ENCODE measurements at regions not wholly inside any gene's neighbourhood (a gene's known extent, or its start where the extent isn't known, plus 50 kb on each side); places are given as distances from the start of the nearest gene placed in this dataset.

GRCh38 chr7:45255187-45255586 lies 97.6 kb downstream of the RAMP3 start:
- no peak overlapping the region for H3K4me3 ChIP-seq (ENCODE audit: severe bottlenecking)
- H3K4me1 ChIP-seq (ENCODE audit: insufficient read depth, poor library complexity, severe bottlenecking) = no peaks in the 10 kb centered on the region
- DNase-seq (ENCODE audit: low spot score) (no peak), ATAC-seq (ENCODE audit: low read depth) (no peak)
- H3K27ac ChIP-seq (ENCODE audit: poor library complexity, severe bottlenecking) = no peak overlapping the region
- TF ChIP-seq CTCF (IDR thresholded peaks at IDR 0.05; ENCODE audit: poor library complexity, severe bottlenecking) = no peak
- H3K9me3 ChIP-seq (ENCODE audit: severe bottlenecking) = no peaks in the 10 kb centered on the region
- no peaks in the 10 kb centered on the region for H3K36me3 ChIP-seq (ENCODE audit: low read depth)
- peaks cover 13% of the 10 kb centered on the region for H3K27me3 ChIP-seq (ENCODE audit: insufficient read depth, poor library complexity, severe bottlenecking)

DNA sequence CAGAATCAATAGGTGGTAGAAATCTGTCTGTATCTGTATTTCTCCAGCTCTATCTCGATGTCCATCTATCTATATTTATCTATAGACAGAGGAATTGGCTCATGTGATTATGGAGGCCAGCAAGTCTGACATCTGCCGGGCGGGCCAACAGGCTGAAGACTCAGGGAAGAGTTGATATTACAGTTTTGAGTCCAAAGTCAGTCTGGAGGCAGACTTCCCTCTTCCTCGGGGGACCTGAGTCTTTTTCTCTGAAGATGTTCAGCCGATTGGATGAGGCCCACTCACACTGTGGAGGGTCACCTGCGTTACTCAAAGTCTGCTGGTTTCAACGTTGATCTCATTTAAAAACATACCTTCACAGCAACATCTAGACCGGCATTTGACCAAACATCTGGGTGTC lies 98.7 kb downstream of the RAMP3 start:
- no peaks in the 10 kb centered on the region for H3K4me1 ChIP-seq (ENCODE audit: insufficient read depth, poor library complexity, severe bottlenecking)
- H3K4me3 ChIP-seq (ENCODE audit: severe bottlenecking) = no peak overlapping the region
- no peaks in the 10 kb centered on the region for H3K9me3 ChIP-seq (ENCODE audit: severe bottlenecking)
- ATAC-seq (ENCODE audit: low read depth) (no peak), DNase-seq (ENCODE audit: low spot score) (no peak)
- no peak for TF ChIP-seq CTCF (IDR thresholded peaks at IDR 0.05; ENCODE audit: poor library complexity, severe bottlenecking)
- no peak overlapping the region for H3K27ac ChIP-seq (ENCODE audit: poor library complexity, severe bottlenecking)
- H3K27me3 ChIP-seq (ENCODE audit: insufficient read depth, poor library complexity, severe bottlenecking) = peaks cover 7% of the 10 kb centered on the region
- H3K36me3 ChIP-seq (ENCODE audit: low read depth) = no peaks in the 10 kb centered on the region

DNA sequence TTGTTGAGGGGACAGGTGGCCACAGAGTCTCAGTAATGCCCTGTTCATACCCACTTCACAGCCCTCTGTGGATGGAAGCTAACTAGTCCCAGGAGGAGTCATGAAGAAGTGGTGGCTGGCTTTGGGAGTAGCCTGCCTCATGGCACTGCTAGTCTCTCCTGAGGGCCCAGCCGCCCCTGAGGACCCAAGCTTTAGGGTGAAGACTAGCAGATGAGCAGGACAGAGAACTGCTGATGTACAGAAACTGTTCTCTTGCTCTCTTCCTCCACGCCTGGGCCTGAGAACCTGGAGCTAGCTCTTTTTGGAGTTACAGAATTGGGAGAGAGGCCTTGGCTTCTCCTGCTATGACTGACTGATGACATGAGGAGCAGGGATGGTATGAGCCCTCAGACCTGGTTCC lies 99.2 kb downstream of the RAMP3 start:
- Histone ChIP-seq H3K36me3 (ENCODE audit: low read depth) (no peaks in the 10 kb centered on the region), H3K27ac (ENCODE audit: poor library complexity, severe bottlenecking) (no peak overlapping the region), H3K27me3 (ENCODE audit: insufficient read depth, poor library complexity, severe bottlenecking) (peaks cover 7% of the 10 kb centered on the region), H3K4me3 (ENCODE audit: severe bottlenecking) (no peak overlapping the region), H3K4me1 (ENCODE audit: insufficient read depth, poor library complexity, severe bottlenecking) (no peaks in the 10 kb centered on the region), H3K9me3 (ENCODE audit: severe bottlenecking) (no peaks in the 10 kb centered on the region)
- no peak for TF ChIP-seq CTCF (IDR thresholded peaks at IDR 0.05; ENCODE audit: poor library complexity, severe bottlenecking)
- ATAC-seq (ENCODE audit: low read depth) (no peak), DNase-seq (ENCODE audit: low spot score) (no peak)

DNA sequence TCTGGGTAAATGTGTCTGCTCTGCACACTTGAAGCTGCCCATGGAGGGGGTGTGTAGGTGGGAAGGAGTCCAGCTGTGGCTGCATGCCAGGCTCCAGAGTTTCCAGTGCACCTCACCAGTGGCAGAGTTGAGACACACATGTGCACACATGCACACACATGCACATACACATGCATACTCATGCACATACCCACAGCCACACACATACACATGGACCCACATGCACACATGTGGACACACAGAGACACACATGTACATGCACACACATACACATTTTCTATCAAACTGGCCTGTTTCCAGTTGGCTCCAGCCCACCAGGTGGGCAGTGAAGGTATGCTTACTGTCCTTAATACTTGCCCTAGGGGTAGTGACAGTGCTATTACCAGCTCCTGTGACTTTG lies 99.7 kb downstream of the RAMP3 start:
- Histone ChIP-seq H3K36me3 (ENCODE audit: low read depth) (no peaks in the 10 kb centered on the region), H3K27me3 (ENCODE audit: insufficient read depth, poor library complexity, severe bottlenecking) (peaks cover 7% of the 10 kb centered on the region), H3K4me3 (ENCODE audit: severe bottlenecking) (no peak overlapping the region), H3K27ac (ENCODE audit: poor library complexity, severe bottlenecking) (no peak overlapping the region), H3K4me1 (ENCODE audit: insufficient read depth, poor library complexity, severe bottlenecking) (no peaks in the 10 kb centered on the region), H3K9me3 (ENCODE audit: severe bottlenecking) (no peaks in the 10 kb centered on the region)
- no peak for ATAC-seq (ENCODE audit: low read depth)
- no peak for TF ChIP-seq CTCF (IDR thresholded peaks at IDR 0.05; ENCODE audit: poor library complexity, severe bottlenecking)
- no peak for DNase-seq (ENCODE audit: low spot score)

- H3K36me3 ChIP-seq (ENCODE audit: low read depth) = no peaks in the 10 kb centered on the region
- TF ChIP-seq CTCF (IDR thresholded peaks at IDR 0.05; ENCODE audit: poor library complexity, severe bottlenecking) = no peak
- no peak overlapping the region for H3K4me3 ChIP-seq (ENCODE audit: severe bottlenecking)
Observed at GRCh38 chr7:45258533-45259226, 101.1 kb downstream of the RAMP3 start.

More at GRCh38 chr7:45258533-45259226, 101.1 kb downstream of the RAMP3 start:
- no peak overlapping the region for H3K27ac ChIP-seq (ENCODE audit: poor library complexity, severe bottlenecking)
- H3K4me1 ChIP-seq (ENCODE audit: insufficient read depth, poor library complexity, severe bottlenecking) = no peaks in the 10 kb centered on the region
- no peak for DNase-seq (ENCODE audit: low spot score)
- H3K9me3 ChIP-seq (ENCODE audit: severe bottlenecking) = no peaks in the 10 kb centered on the region
- no peak for ATAC-seq (ENCODE audit: low read depth)
- H3K27me3 ChIP-seq (ENCODE audit: insufficient read depth, poor library complexity, severe bottlenecking) = peaks cover 11% of the 10 kb centered on the region

Measured in RWPE2 (cell line).